Endothelial cell (in vitro differentiated cells): ENCODE measurements at regions not wholly inside any gene's neighbourhood (a gene's known extent, or its start where the extent isn't known, plus 50 kb on each side); places are given as distances from the start of the nearest gene placed in this dataset.

Experiments
- DNase-seq: peaks from one replicate; pipeline ENCODE4 v3.0.0; 2021; ENCODE audit warnings: low spot score
- H3K27ac Mint-ChIP-seq: one replicate; pipeline ENCODE4 v1.8.0; 2021; ENCODE audit warnings: mixed read lengths, inconsistent platforms; ENCODE audit not compliant: unreplicated experiment
- H3K27me3 Mint-ChIP-seq: one replicate; pipeline ENCODE4 v1.8.0; 2021; ENCODE audit warnings: mild to moderate bottlenecking, moderate library complexity, mixed read lengths, inconsistent platforms; ENCODE audit not compliant: unreplicated experiment
- H3K36me3 Mint-ChIP-seq: one replicate; pipeline ENCODE4 v1.8.0; 2021; ENCODE audit warnings: mild to moderate bottlenecking, low read depth, mixed read lengths, inconsistent platforms; ENCODE audit not compliant: unreplicated experiment
- H3K4me1 Mint-ChIP-seq: one replicate; pipeline ENCODE4 v1.8.0; 2021; ENCODE audit warnings: mild to moderate bottlenecking, mixed read lengths, inconsistent platforms; ENCODE audit not compliant: unreplicated experiment
- H3K4me3 Mint-ChIP-seq: one replicate; pipeline ENCODE4 v1.8.0; 2021; ENCODE audit warnings: mild to moderate bottlenecking, mixed read lengths, inconsistent platforms; ENCODE audit not compliant: unreplicated experiment
- H3K9me3 Mint-ChIP-seq: one replicate; pipeline ENCODE4 v1.8.0; 2021; ENCODE audit warnings: mixed read lengths, inconsistent platforms; ENCODE audit not compliant: unreplicated experiment
- TF ChIP-seq, protein P1 (sequence below): fragments of 200-600 bp; sonication (generic); IDR thresholded peaks from one replicate; pipeline ENCODE4 v1.5.0; 2021; ENCODE audit warnings: antibody characterized with exemption; ENCODE audit not compliant: unreplicated experiment

DNA sequence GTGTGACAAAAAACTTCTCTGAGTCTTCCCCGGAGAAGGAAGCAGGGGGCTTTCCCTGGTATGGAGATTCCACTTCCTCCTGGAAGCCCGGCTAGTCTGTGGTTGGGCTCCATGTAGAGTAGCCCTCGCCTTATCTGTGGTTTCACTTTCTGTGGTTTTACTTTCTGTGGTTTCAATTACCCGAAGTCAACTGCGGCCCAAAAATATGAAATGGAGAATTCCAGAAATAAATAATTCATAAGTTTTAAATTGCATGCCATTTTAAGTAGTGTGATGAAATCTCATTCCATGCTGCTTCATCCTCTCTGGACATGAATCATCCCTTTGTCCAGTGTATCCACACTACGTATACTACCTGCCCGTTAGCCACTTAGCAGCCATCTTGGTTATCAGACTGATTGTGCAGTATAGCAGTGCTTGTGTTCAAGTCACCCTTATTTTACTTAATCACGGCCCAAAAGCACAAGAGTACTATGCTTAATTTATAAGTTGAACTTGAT, 275.0 kb upstream of the SESN3 start:
- Mint-ChIP-seq H3K4me1 (peaks cover 6% of the 10 kb centered on the region), H3K27me3 (peaks cover 4% of the 10 kb centered on the region), H3K4me3 (no peak overlapping the region), H3K27ac (no peak overlapping the region), H3K36me3 (no peaks in the 10 kb centered on the region), H3K9me3 (no peaks in the 10 kb centered on the region)
- DNase-seq = no peak
- TF ChIP-seq, protein P1, sequence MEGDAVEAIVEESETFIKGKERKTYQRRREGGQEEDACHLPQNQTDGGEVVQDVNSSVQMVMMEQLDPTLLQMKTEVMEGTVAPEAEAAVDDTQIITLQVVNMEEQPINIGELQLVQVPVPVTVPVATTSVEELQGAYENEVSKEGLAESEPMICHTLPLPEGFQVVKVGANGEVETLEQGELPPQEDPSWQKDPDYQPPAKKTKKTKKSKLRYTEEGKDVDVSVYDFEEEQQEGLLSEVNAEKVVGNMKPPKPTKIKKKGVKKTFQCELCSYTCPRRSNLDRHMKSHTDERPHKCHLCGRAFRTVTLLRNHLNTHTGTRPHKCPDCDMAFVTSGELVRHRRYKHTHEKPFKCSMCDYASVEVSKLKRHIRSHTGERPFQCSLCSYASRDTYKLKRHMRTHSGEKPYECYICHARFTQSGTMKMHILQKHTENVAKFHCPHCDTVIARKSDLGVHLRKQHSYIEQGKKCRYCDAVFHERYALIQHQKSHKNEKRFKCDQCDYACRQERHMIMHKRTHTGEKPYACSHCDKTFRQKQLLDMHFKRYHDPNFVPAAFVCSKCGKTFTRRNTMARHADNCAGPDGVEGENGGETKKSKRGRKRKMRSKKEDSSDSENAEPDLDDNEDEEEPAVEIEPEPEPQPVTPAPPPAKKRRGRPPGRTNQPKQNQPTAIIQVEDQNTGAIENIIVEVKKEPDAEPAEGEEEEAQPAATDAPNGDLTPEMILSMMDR = no peak

DNA sequence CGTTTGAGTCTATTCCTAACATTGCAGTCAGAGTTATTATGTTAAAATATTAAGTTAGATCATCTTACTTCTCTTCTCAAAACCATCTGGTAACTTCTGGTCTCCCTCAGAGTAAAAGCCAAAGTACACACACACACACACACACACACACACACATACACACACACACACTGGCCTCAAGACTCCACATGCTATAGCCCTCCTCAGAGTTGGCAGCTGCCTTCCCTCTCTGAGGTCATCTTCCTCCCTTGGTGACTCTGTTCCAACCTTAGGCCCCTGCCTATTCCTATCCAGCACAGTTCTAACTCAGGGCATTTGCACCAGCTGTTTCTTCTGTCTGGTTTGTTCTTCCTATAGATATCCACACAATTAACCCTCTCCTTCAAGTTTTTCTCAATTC, 272.0 kb upstream of the SESN3 start:
- H3K27me3 Mint-ChIP-seq = peaks cover 4% of the 10 kb centered on the region
- H3K4me3 Mint-ChIP-seq = no peak overlapping the region
- TF ChIP-seq, protein P1 = no peak
- DNase-seq = no peak
- H3K4me1 Mint-ChIP-seq = peaks cover 14% of the 10 kb centered on the region
- H3K27ac Mint-ChIP-seq = no peak overlapping the region
- no peaks in the 10 kb centered on the region for H3K9me3 Mint-ChIP-seq
- H3K36me3 Mint-ChIP-seq = no peaks in the 10 kb centered on the region

DNA sequence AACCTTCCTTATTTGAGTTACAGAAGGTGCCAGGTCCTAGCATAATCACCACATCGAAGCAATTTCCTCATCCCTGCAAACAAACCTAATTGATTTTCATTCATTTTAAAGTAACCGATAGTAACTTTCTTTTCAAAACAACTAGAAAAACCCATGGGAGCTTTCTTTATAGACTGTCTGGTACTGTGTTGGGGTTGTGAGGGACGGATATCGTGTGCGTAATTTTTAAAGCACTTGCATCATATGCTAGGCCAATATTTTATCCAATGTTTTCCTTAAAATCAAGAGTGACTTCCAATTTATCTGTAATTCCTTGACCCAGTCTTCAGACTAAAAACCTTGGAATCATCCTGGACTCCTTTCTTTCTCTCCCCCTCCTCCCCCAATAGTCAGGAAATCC, 271.5 kb upstream of the SESN3 start:
- Mint-ChIP-seq H3K27ac (no peak overlapping the region), H3K4me1 (peaks cover 14% of the 10 kb centered on the region), H3K9me3 (no peaks in the 10 kb centered on the region), H3K27me3 (peaks cover 4% of the 10 kb centered on the region), H3K36me3 (no peaks in the 10 kb centered on the region), H3K4me3 (no peak overlapping the region)
- TF ChIP-seq, protein P1 = no peak
- DNase-seq = no peak

DNA sequence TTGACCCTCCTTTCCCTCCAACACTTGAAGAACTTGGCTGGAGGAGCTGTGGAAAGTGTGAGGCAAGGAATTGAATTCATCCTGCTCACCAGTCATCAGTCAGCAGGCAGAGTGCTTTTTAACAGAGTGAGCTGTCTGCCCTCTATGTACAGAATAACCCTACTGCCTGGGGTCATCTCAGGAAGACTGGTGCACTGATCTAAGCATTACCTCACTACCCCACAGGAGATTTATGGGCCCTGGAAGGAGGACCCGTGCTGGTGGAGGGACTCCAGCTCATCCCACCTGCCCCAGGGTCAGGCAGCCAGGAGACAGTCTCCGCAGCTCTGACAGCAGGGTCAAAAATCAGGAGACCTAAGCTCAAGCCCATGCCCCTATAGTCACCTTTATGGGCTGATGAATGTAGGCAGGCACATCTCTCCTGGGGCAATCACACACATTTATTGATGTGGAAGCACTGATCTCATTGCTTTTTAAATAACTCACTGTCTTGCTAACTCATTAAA, 270.8 kb upstream of the SESN3 start:
- Mint-ChIP-seq H3K27ac (no peak overlapping the region), H3K27me3 (peaks cover 3% of the 10 kb centered on the region), H3K9me3 (no peaks in the 10 kb centered on the region), H3K36me3 (no peaks in the 10 kb centered on the region), H3K4me1 (peaks cover 14% of the 10 kb centered on the region), H3K4me3 (no peak overlapping the region)
- no peak for DNase-seq
- TF ChIP-seq, protein P1 = no peak

DNA sequence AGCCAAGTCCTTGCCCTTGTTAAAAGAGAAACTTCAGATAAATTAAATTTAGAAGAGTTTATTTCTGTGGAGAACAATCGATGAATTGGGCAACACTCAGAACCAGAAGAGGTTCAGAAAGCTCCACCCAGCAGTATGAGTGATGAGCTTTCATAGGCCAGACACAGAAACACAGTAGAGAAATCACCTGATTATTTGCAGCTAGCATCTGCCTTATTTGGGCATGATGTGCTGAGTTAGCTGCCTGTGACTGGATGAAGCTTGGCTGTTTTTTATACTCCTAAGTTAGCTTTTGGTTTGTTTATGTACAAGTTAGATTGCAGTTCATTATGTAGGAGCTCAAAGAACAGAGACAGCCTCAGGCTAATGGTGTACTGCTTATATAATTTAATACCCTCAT, 269.5 kb upstream of the SESN3 start:
- TF ChIP-seq, protein P1 = no peak
- H3K4me3 Mint-ChIP-seq = no peak overlapping the region
- no peaks in the 10 kb centered on the region for H3K36me3 Mint-ChIP-seq
- peaks cover 14% of the 10 kb centered on the region for H3K4me1 Mint-ChIP-seq
- no peak for DNase-seq
- H3K9me3 Mint-ChIP-seq = no peaks in the 10 kb centered on the region
- H3K27ac Mint-ChIP-seq = no peak overlapping the region
- peaks cover 3% of the 10 kb centered on the region for H3K27me3 Mint-ChIP-seq
